AG10803 (cell line): ENCODE measurements at regions not wholly inside any gene's neighbourhood (a gene's known extent, or its start where the extent isn't known, plus 50 kb on each side); places are given as distances from the start of the nearest gene placed in this dataset.

Experiments used
- DNase-seq: peaks from one replicate; pipeline ENCODE4 v3.0.0; 2010; ENCODE audit warnings: low read depth
- H3K4me3 ChIP-seq: 2 replicates; pipeline ENCODE4 v1.5.1; 2011; ENCODE audit warnings: mild to moderate bottlenecking, low read length, control low read depth
- CTCF ChIP-seq: conservative IDR thresholded peaks from 2 replicates; pipeline ENCODE4 v1.5.1; 2011; ENCODE audit warnings: mild to moderate bottlenecking, low read length, control low read depth, inconsistent platforms

GRCh38 chr22:34783436-34783835 is 282.5 kb upstream of the ISX start:
- H3K4me3 ChIP-seq: no peak overlapping the region
- DNase-seq: no peak
- no peak for TF ChIP-seq CTCF

DNA sequence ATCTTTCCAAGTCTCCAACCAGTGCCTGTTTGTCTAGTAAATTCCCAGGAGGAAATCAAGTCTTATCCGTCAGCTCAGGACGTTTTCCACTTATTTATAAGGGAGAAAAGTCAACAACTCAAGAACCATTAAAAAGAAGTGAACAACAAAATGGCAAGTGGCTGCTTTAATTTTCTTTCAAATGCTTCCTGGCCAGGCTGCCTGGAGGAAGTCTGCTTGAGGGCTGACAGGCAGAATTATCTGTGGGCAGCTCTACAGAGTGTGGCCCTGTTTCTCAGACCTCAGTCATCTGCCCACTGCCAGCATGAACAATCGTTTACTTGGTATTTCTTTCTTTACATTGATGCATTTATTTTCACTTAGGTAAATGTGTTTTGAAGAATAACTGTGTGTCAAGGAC is 281.9 kb upstream of the ISX start:
- H3K4me3 ChIP-seq: no peak overlapping the region
- DNase-seq: no peak
- TF ChIP-seq CTCF: no peak

- TF ChIP-seq CTCF: no peak
- H3K4me3 ChIP-seq: no peak overlapping the region
- DNase-seq: peak; percentile 26
These were observed 268.1 kb upstream of the ISX start for GRCh38 chr22:34797826-34798225.

GRCh38 chr22:34798605-34799004 is 267.4 kb upstream of the ISX start:
- DNase-seq: peak; percentile 53
- H3K4me3 ChIP-seq: no peak overlapping the region
- no peak for TF ChIP-seq CTCF

DNA sequence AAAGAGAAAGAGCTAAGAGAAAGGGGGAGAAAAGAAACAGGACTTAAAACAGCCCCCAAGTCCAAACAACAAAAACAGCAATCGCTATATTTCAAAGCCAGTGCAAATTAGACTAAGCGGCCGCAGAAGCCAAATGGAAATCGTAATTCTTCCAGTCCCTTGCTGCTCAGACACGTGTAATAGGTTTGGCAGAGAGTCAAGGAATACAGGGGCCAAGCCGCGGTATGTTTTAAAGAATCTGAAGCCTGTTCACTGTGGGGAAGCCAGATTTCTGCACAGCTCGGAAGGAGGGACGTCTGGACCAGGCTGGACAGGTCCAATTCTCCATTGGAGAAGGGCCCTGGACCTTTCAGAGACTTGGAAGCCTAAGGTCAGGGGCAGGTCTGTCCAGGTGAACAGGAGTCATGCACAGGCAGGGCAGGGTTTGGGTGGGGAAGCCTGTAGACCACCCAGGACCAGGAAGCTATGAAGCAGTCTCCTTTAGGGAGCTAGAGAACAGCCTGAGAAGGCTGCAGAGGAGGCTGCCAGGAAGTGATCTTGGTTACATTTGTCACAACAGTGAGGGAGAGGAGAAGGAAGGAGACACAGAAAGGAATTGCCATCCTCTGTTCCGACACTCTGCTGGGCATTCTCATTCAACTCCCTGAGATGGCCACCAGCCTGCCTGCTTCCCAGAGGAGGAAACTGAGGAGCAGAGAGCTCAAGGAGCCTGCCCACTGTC is 265.5 kb upstream of the ISX start:
- DNase-seq: peak; percentile 84
- no peak for TF ChIP-seq CTCF
- no peak overlapping the region for H3K4me3 ChIP-seq

DNA sequence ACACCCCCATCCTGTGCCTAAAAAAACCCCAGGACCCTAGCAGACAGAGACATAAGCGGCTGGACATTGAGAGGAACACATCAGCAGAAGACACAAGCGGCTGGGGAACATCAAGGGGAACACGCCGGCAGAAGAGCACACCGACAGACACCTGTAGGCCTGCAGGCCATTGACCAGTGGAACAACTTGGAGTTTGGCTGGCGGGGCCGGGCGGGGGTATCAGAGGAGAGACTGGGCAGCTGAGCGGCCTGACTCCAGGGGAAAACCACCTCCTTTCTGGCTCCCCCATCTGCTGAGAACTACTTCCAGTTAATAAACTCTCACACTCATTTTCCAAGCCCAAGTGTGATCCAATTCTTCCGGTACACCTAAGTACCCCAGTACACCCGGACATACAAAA is 264.7 kb upstream of the ISX start:
- DNase-seq: no peak
- no peak for TF ChIP-seq CTCF
- no peak overlapping the region for H3K4me3 ChIP-seq

GRCh38 chr22:34804091-34804490 is 261.9 kb upstream of the ISX start:
- no peak for DNase-seq
- H3K4me3 ChIP-seq: no peak overlapping the region
- no peak for TF ChIP-seq CTCF
